Choroid plexus epithelial cell (primary cell): ENCODE measurements at regions not wholly inside any gene's neighbourhood (a gene's known extent, or its start where the extent isn't known, plus 50 kb on each side); places are given as distances from the start of the nearest gene placed in this dataset.

Experiments used
- DNase-seq: peaks from one replicate; pipeline ENCODE4 v3.0.0-alpha.2; 2010; ENCODE audit warnings: low read depth
- H3K4me3 ChIP-seq: 2 replicates; pipeline ENCODE4 v1.5.1; 2011; ENCODE audit warnings: low read depth, mild to moderate bottlenecking, control low read depth, low read length, moderate library complexity
- CTCF ChIP-seq: conservative IDR thresholded peaks from 2 replicates; pipeline ENCODE4 v1.5.1; 2011; ENCODE audit warnings: low read depth, mild to moderate bottlenecking, control low read depth, inconsistent platforms, low read length, moderate library complexity

DNA sequence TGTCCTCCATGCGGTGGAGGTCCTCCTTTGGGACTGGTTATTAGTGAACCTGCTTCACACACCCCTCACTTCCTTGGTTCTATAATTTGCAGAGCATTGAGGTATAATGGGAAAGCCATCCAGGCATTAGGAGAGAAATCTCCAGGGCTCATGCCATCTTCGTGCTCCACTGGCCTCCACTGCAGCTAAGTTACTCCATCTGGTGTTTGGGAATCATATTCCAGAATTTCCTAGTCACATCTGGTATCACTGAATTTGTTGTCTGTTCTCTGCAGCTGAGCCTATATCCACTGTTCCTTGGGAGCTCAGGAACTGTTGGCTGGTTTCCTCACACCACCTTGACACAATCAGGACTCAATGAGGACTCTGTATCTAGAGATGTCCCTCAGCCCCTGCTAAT lies 173.0 kb upstream of the TSHZ2 start:
- DNase-seq: no peak
- no peak for TF ChIP-seq CTCF
- H3K4me3 ChIP-seq: no peak overlapping the region

- H3K4me3 ChIP-seq: no peak overlapping the region
- DNase-seq: no peak
- TF ChIP-seq CTCF: no peak
Observed at GRCh38 chr20:52798124-52798523, 174.0 kb upstream of the TSHZ2 start.

DNA sequence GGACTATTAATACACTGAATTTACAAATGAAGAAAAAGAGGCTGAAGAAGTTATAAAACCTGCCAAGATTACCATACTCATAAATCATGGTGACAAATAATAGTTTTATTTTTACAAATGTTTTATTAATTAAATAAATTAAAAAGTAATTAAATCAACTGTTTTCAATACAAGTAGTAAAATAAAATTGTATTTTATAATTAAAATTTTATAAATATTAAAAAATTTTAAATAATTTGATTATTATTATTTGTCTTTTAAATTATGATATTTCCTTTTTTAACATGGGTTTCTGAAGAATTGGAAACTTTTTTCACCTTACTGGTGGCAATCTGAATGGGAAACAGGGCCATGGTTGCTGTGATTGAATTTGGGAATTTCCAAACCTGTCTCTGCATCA lies 177.3 kb upstream of the TSHZ2 start:
- no peak overlapping the region for H3K4me3 ChIP-seq
- DNase-seq: no peak
- no peak for TF ChIP-seq CTCF

DNA sequence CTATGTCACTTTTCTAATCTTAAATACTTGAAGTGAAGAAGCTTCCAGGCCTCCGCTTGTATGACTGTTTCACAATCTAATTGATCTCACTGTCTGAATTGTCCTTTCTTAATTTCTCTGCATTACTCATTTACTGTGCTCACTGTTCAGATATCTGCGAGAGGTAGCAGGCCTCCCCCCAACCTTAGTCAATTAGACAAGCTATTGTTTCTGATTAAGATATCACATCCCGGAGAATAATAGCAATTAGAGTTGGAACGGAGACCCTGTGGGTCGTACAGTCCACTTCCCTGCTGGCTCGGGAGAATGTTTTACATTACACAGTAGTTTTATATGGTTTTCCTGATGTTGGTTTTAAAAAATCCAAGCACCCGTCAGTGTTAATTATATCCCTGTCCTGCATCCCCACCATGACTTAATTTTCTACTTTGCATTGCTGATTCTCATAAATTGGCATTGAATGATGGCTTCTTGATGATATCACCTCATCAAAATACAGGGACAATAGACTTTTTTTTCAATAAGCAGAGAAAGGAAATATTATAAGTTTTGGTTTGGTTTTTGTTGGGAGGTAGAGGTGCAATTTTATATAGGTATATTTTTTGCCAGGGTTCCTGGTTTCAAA lies 178.7 kb upstream of the TSHZ2 start:
- TF ChIP-seq CTCF: no peak

DNA sequence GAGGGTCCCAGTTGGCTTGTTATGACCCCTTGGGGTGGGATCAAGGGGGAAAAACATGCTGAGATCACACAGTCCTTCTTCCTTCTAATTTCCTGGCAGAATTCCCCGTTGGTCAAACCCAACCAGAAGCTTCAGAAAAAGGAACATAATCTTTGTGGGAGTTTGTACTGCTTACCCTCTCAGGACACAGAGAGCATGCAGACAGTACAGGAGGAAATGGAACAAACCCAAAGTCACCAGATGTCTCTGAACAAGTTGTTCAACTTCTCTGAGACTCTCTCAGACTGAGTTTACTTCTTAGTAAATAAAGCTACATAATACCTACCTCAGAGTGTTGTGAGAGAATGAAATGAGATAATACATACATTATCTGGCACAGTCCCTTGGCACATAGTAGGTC lies 181.1 kb upstream of the TSHZ2 start:
- TF ChIP-seq CTCF: no peak
- DNase-seq: no peak
- no peak overlapping the region for H3K4me3 ChIP-seq

More for the DNA sequence above, 178.7 kb upstream of the TSHZ2 start:
- no peak for DNase-seq
- no peak overlapping the region for H3K4me3 ChIP-seq

DNA sequence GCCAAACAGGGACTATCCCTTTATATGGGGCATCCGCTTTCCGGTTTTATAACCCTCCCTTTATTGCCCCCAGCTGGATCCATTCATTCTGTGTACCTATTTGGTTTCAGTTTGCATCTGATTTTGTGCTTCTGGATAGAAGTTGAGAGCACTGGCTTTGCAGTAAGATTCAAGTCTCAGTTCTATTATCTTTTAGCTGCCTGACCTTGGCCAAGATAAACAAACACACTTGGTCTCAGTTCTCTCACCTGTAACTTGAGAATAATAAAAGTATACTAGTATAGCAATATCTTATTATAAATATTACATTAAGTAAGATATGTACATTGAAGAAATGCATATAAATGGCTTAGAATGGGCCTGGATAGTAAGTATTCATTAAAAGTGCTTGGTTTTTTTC lies 182.4 kb upstream of the TSHZ2 start:
- no peak for DNase-seq
- H3K4me3 ChIP-seq: no peak overlapping the region
- no peak for TF ChIP-seq CTCF

GRCh38 chr20:52787962-52788361 lies 184.2 kb upstream of the TSHZ2 start:
- TF ChIP-seq CTCF: no peak

More at GRCh38 chr20:52787962-52788361, 184.2 kb upstream of the TSHZ2 start:
- DNase-seq: no peak
- H3K4me3 ChIP-seq: no peak overlapping the region
